Activated CD8-positive, alpha-beta memory T cell treated with anti-CD3 and anti-CD28 coated beads, Interleukin-2, amount 50 U/mL, for 48 hours (primary cell): ENCODE measurements at regions not wholly inside any gene's neighbourhood (a gene's known extent, or its start where the extent isn't known, plus 50 kb on each side); places are given as distances from the start of the nearest gene placed in this dataset.
"Not testable (repeated sequence)": the region's sequence is repeated elsewhere in the genome, so short reads cannot be mapped to it uniquely, and the experiment has no call there.

Experiments
- DNase-seq: peaks from one replicate; pipeline ENCODE4 v3.0.0-alpha.2; 2020

- no peak for DNase-seq
Measured at GRCh38 chr11:103737037-103737622, 299.3 kb upstream of the DDI1 start.

- DNase-seq: no peak
Measured at GRCh38 chr11:103737747-103738146, 298.7 kb upstream of the DDI1 start.

- not testable (repeated sequence) for DNase-seq
Measured at GRCh38 chr11:103739074-103739796, 297.2 kb upstream of the DDI1 start.

- DNase-seq: no peak
Measured at GRCh38 chr11:103744496-103745153, 291.8 kb upstream of the DDI1 start.

- DNase-seq: no peak
Measured at GRCh38 chr11:103749158-103749557, 287.3 kb upstream of the DDI1 start.

GRCh38 chr11:103768816-103769215 lies 267.6 kb upstream of the DDI1 start:
- no peak for DNase-seq

GRCh38 chr11:103773059-103773458 lies 263.4 kb upstream of the DDI1 start:
- DNase-seq: no peak

- DNase-seq: no peak
Measured at GRCh38 chr11:103773537-103773936, 262.9 kb upstream of the DDI1 start.

GRCh38 chr11:103779054-103779453 lies 257.4 kb upstream of the DDI1 start:
- DNase-seq: no peak

- no peak for DNase-seq
Measured at GRCh38 chr11:103789952-103790351, 246.5 kb upstream of the DDI1 start.

GRCh38 chr11:103792981-103793468 lies 243.4 kb upstream of the DDI1 start:
- no peak for DNase-seq

GRCh38 chr11:103794262-103794661 lies 242.2 kb upstream of the DDI1 start:
- no peak for DNase-seq

- no peak for DNase-seq
Measured at GRCh38 chr11:103798026-103798425, 238.4 kb upstream of the DDI1 start.

GRCh38 chr11:103798446-103798845 lies 238.0 kb upstream of the DDI1 start:
- DNase-seq: no peak

- DNase-seq: no peak
Measured at GRCh38 chr11:103800406-103801114, 235.9 kb upstream of the DDI1 start.

- DNase-seq: no peak
Measured at GRCh38 chr11:103803062-103803461, 233.4 kb upstream of the DDI1 start.

- no peak for DNase-seq
Measured at GRCh38 chr11:103805688-103806009, 230.8 kb upstream of the DDI1 start.

GRCh38 chr11:103806130-103806895 lies 230.1 kb upstream of the DDI1 start:
- DNase-seq: no peak

GRCh38 chr11:103807806-103808205 lies 228.6 kb upstream of the DDI1 start:
- DNase-seq: no peak

GRCh38 chr11:103808252-103808651 lies 228.2 kb upstream of the DDI1 start:
- no peak for DNase-seq

GRCh38 chr11:103811870-103812455 lies 224.5 kb upstream of the DDI1 start:
- no peak for DNase-seq

GRCh38 chr11:103812680-103813079 lies 223.8 kb upstream of the DDI1 start:
- no peak for DNase-seq
